HEK293 (cell line): ENCODE measurements at regions not wholly inside any gene's neighbourhood (a gene's known extent, or its start where the extent isn't known, plus 50 kb on each side); places are given as distances from the start of the nearest gene placed in this dataset.

Source experiments
- CTCF ChIA-PET: fragments of 350-600 bp; formaldehyde crosslinking; extraction: SDS; loops from one replicate; lab custom pipeline; 2021; ENCODE audit warnings: antibody characterized with exemption; lab: Yijun Ruan, JAX
- POLR2A ChIA-PET: fragments of 300-600 bp; formaldehyde crosslinking; extraction: SDS; loops from one replicate; lab custom pipeline; 2020; ENCODE audit warnings: antibody characterized with exemption, inconsistent platforms; lab: Yijun Ruan, JAX
- H3K27ac ChIP-seq: fragments of 200-500 bp; sonication (Bioruptor generic); 2 replicates; pipeline ENCODE4 v1.5.1; 2014; ENCODE audit warnings: low read depth, low read length, control low read depth, inconsistent platforms; ENCODE audit errors: extremely low read depth
- H3K36me3 ChIP-seq, 2 experiments: fragments of 200-500 bp in 1 of 2; sonication (Bioruptor generic) in 1 of 2; 1 replicate in 1 of 2; 2 replicates in 1 of 2; pipeline ENCODE4 v1.5.1; 2014 to 2017; ENCODE audit warnings: inconsistent platforms in 2 of 2, low read length in 2 of 2; ENCODE audit not compliant: control insufficient read depth in 2 of 2, insufficient read depth in 1 of 2
- H3K4me1 ChIP-seq: fragments of 200-500 bp; sonication (Bioruptor generic); 2 replicates; pipeline ENCODE4 v1.5.1; 2014; ENCODE audit warnings: mild to moderate bottlenecking, low read length, inconsistent platforms; ENCODE audit not compliant: control insufficient read depth, insufficient read depth
- H3K4me3 ChIP-seq: 2 replicates; pipeline ENCODE4 v1.5.1; 2011; ENCODE audit warnings: low read depth, mild to moderate bottlenecking, control low read depth, low read length, moderate library complexity
- H3K9me3 ChIP-seq: fragments of 200-500 bp; sonication (Bioruptor generic); 2 replicates; pipeline ENCODE4 v1.5.1; 2014; ENCODE audit warnings: low read depth, low read length, inconsistent platforms; ENCODE audit not compliant: control insufficient read depth, insufficient read depth
- IKZF3 ChIP-seq: fragments of 450-650 bp; IDR thresholded peaks from 2 replicates; pipeline ENCODE4 v1.5.0; 2018; ENCODE audit warnings: missing biosample characterization, mild to moderate bottlenecking, missing genetic modification characterization, moderate library complexity
- ZBTB48 ChIP-seq: fragments of 450-650 bp; formaldehyde crosslinking; IDR thresholded peaks from 2 replicates; pipeline ENCODE4 v1.5.1; 2016; ENCODE audit warnings: missing biosample characterization, missing genetic modification characterization
- ZEB2 ChIP-seq: fragments of 450-650 bp; formaldehyde crosslinking; IDR thresholded peaks from 2 replicates; pipeline ENCODE4 v1.5.1; 2016; ENCODE audit warnings: missing biosample characterization, missing genetic modification characterization
- ZNF114 ChIP-seq: fragments of 450-650 bp; formaldehyde crosslinking; IDR thresholded peaks from 2 replicates; pipeline ENCODE4 v1.5.0; 2017; ENCODE audit warnings: missing biosample characterization, missing genetic modification characterization
- ZNF157 ChIP-seq: fragments of 450-650 bp; formaldehyde crosslinking; IDR thresholded peaks from 2 replicates; pipeline ENCODE4 v1.5.1; 2016; ENCODE audit warnings: missing biosample characterization, missing genetic modification characterization
- ZNF223 ChIP-seq: fragments of 450-650 bp; formaldehyde crosslinking; IDR thresholded peaks from 2 replicates; pipeline ENCODE4 v1.5.1; 2016; ENCODE audit warnings: missing biosample characterization, missing genetic modification characterization
- ZNF292 ChIP-seq: fragments of 450-650 bp; formaldehyde crosslinking; IDR thresholded peaks from 2 replicates; pipeline ENCODE4 v1.5.1; 2016; ENCODE audit warnings: low read depth, missing biosample characterization, missing genetic modification characterization, borderline replicate concordance
- ZNF335 ChIP-seq: fragments of 450-650 bp; formaldehyde crosslinking; conservative IDR thresholded peaks from 2 replicates; pipeline ENCODE4 v1.5.1; 2016; ENCODE audit warnings: missing biosample characterization, missing genetic modification characterization
- ZNF366 ChIP-seq: fragments of 450-650 bp; formaldehyde crosslinking; conservative IDR thresholded peaks from 2 replicates; pipeline ENCODE4 v1.5.1; 2016; ENCODE audit warnings: missing biosample characterization, missing genetic modification characterization
- ZNF561 ChIP-seq: fragments of 450-650 bp; IDR thresholded peaks from 2 replicates; pipeline ENCODE4 v1.5.1; 2018; ENCODE audit warnings: missing biosample characterization, missing genetic modification characterization, borderline replicate concordance
- ZNF677 ChIP-seq: fragments of 450-650 bp; IDR thresholded peaks from 2 replicates; pipeline ENCODE4 v1.5.0; 2018; ENCODE audit warnings: missing biosample characterization, mild to moderate bottlenecking, missing genetic modification characterization, moderate library complexity
- ZNF747 ChIP-seq: fragments of 450-650 bp; formaldehyde crosslinking; IDR thresholded peaks from 2 replicates; pipeline ENCODE4 v1.5.1; 2016; ENCODE audit warnings: missing biosample characterization, missing genetic modification characterization
- ZNF830 ChIP-seq: fragments of 450-650 bp; IDR thresholded peaks from 2 replicates; pipeline ENCODE4 v1.5.0; 2018; ENCODE audit warnings: missing biosample characterization, missing genetic modification characterization, low read depth, mild to moderate bottlenecking, moderate library complexity
- ZNF843 ChIP-seq: fragments of 450-650 bp; formaldehyde crosslinking; IDR thresholded peaks from 2 replicates; pipeline ENCODE4 v1.5.1; 2016; ENCODE audit warnings: missing biosample characterization, missing genetic modification characterization
- TF ChIP-seq, protein P1 (sequence below): fragments of 450-650 bp; formaldehyde crosslinking; IDR thresholded peaks from 2 replicates; pipeline ENCODE4 v1.5.1; 2016; ENCODE audit warnings: missing biosample characterization, missing genetic modification characterization, low read depth
- TF ChIP-seq, protein P2 (sequence below): fragments of 450-650 bp; formaldehyde crosslinking; IDR thresholded peaks from 2 replicates; pipeline ENCODE4 v1.5.1; 2017; ENCODE audit warnings: missing biosample characterization, missing genetic modification characterization
- TF ChIP-seq, protein P3 (sequence below): fragments of 450-650 bp; formaldehyde crosslinking; IDR thresholded peaks from 2 replicates; pipeline ENCODE4 v1.5.1; 2016; ENCODE audit warnings: missing biosample characterization, missing genetic modification characterization
- TF ChIP-seq, protein P4 (sequence below): fragments of 450-650 bp; formaldehyde crosslinking; IDR thresholded peaks from 2 replicates; pipeline ENCODE4 v1.5.1; 2017; ENCODE audit warnings: missing biosample characterization, missing genetic modification characterization
- TF ChIP-seq, protein P5 (sequence below): fragments of 450-650 bp; formaldehyde crosslinking; IDR thresholded peaks from 2 replicates; pipeline ENCODE4 v1.5.1; 2016; ENCODE audit warnings: missing biosample characterization, missing genetic modification characterization

DNA sequence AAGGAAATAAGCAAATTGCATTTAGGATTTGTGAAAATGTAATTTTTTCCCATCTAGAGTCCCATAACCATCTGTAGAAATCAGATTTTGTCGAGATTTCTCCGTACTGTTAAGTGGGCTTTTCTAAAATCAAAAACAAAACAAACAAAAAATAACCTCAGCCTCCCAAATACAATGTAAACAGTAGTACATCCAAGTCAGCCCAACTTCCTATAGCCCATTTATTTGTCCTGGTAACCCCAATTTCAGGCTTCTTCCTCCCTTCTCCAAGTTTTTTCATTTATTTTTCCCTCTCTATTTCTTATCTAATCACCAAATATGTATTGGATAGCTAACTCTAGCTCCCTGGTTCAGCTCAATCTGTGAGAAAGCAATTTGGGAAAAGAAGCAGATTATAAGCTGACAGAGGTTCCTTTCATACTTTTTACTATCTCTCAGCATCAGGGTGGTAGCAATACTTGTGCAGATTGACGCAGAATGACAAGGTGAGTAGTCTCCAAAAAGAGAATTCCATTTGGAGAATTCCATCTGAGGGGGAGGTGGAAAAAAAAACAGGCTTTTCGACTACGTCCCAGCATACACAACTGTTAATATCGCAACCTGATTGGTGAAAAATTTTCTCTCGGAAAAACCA lies 132.6 kb upstream of the BTN3A2 start (continued):
- TF ChIP-seq, protein P1, sequence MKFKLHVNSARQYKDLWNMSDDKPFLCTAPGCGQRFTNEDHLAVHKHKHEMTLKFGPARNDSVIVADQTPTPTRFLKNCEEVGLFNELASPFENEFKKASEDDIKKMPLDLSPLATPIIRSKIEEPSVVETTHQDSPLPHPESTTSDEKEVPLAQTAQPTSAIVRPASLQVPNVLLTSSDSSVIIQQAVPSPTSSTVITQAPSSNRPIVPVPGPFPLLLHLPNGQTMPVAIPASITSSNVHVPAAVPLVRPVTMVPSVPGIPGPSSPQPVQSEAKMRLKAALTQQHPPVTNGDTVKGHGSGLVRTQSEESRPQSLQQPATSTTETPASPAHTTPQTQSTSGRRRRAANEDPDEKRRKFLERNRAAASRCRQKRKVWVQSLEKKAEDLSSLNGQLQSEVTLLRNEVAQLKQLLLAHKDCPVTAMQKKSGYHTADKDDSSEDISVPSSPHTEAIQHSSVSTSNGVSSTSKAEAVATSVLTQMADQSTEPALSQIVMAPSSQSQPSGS (tag by site-specific recombination) = no peak
- TF ChIP-seq, protein P2, sequence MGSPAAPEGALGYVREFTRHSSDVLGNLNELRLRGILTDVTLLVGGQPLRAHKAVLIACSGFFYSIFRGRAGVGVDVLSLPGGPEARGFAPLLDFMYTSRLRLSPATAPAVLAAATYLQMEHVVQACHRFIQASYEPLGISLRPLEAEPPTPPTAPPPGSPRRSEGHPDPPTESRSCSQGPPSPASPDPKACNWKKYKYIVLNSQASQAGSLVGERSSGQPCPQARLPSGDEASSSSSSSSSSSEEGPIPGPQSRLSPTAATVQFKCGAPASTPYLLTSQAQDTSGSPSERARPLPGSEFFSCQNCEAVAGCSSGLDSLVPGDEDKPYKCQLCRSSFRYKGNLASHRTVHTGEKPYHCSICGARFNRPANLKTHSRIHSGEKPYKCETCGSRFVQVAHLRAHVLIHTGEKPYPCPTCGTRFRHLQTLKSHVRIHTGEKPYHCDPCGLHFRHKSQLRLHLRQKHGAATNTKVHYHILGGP = no peak
- TF ChIP-seq ZNF366 (tag by site-specific recombination) = no peak
- no peak for TF ChIP-seq ZNF830 (tag by site-specific recombination)
- TF ChIP-seq ZNF843 (tag by site-specific recombination) = no peak
- TF ChIP-seq, protein P3, sequence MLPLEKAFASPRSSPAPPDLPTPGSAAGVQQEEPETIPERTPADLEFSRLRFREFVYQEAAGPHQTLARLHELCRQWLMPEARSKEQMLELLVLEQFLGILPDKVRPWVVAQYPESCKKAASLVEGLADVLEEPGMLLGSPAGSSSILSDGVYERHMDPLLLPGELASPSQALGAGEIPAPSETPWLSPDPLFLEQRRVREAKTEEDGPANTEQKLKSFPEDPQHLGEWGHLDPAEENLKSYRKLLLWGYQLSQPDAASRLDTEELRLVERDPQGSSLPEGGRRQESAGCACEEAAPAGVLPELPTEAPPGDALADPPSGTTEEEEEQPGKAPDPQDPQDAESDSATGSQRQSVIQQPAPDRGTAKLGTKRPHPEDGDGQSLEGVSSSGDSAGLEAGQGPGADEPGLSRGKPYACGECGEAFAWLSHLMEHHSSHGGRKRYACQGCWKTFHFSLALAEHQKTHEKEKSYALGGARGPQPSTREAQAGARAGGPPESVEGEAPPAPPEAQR (tag by site-specific recombination) = no peak
- no peak for TF ChIP-seq ZNF747 (tag by site-specific recombination)
- TF ChIP-seq, protein P4, sequence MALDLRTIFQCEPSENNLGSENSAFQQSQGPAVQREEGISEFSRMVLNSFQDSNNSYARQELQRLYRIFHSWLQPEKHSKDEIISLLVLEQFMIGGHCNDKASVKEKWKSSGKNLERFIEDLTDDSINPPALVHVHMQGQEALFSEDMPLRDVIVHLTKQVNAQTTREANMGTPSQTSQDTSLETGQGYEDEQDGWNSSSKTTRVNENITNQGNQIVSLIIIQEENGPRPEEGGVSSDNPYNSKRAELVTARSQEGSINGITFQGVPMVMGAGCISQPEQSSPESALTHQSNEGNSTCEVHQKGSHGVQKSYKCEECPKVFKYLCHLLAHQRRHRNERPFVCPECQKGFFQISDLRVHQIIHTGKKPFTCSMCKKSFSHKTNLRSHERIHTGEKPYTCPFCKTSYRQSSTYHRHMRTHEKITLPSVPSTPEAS (tag by site-specific recombination) = no peak
- TF ChIP-seq ZNF223 (tag by site-specific recombination) = no peak

DNA sequence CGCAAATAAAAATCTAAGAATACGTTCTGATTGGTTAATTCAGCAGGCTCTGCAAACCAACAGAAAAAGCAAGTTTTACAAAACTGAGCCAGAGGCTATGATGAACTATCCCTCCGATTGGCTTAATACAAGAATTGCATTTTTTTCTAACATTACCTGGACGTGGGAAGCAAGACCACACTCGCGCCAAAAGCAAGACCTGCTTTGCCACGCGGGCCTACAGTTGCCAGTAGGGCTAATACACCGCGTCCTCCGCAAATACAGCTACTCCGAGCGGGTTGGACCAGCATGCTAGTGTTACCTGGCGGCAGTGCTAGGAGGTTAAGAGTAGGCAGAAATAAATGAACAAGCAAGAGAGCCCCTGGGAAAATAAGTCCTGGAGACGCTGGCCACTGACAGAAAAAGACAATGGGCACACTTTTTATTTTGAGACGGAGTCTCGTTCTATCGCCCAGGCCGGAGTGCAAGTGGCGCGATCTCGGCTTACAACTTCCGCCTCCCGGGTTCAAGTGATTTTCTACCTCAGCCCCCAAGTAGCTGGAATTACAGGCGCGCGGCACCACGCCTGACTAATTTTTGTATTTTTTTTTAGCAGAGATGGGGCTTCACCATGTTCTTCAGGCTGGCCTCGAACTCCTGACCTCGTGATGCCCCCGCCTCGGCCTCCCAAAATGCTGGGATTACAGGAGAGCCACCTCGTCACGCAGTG lies 131.9 kb upstream of the BTN3A2 start:
- ChIA-PET POLR2A (interaction anchor here (1.2 to 3.1 kb wide), 6 partner anchors 8 to 76 kb away, joined by 3 to 34 read pairs (median 16); a partner anchor contains a TSS), CTCF (interaction anchor here (0.5 kb wide), 1 partner anchor 33 kb away, joined by 3 read pairs; no protein-coding TSS in a partner anchor)
- Histone ChIP-seq H3K4me1 (no peaks in the 10 kb centered on the region), H3K36me3 (no peaks in the 10 kb centered on the region), H3K9me3 (no peaks in the 10 kb centered on the region), H3K27ac (no peak overlapping the region), H3K4me3 (no peak overlapping the region)
- TF ChIP-seq ZNF157 (tag by site-specific recombination) (no peak), ZNF830 (tag by site-specific recombination) (no peak), ZBTB48 (no peak), ZNF561 (tag by site-specific recombination) (no peak), ZNF677 (tag by site-specific recombination) (no peak), ZNF335 (no peak), ZNF114 (tag by site-specific recombination) (no peak), ZNF292 (tag by site-specific recombination) (no peak), IKZF3 (tag by site-specific recombination) (no peak), ZEB2 (tag by site-specific recombination) (no peak)
- TF ChIP-seq, protein P5, sequence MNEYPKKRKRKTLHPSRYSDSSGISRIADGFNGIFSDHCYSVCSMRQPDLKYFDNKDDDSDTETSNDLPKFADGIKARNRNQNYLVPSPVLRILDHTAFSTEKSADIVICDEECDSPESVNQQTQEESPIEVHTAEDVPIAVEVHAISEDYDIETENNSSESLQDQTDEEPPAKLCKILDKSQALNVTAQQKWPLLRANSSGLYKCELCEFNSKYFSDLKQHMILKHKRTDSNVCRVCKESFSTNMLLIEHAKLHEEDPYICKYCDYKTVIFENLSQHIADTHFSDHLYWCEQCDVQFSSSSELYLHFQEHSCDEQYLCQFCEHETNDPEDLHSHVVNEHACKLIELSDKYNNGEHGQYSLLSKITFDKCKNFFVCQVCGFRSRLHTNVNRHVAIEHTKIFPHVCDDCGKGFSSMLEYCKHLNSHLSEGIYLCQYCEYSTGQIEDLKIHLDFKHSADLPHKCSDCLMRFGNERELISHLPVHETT (tag by site-specific recombination) = no peak
